HG03460 (cell line): ENCODE measurements at regions not wholly inside any gene's neighbourhood (a gene's known extent, or its start where the extent isn't known, plus 50 kb on each side); places are given as distances from the start of the nearest gene placed in this dataset.

Experiments
- ATAC-seq: cut with Tn5 transposase; IDR thresholded peaks from one replicate; pipeline ENCODE4 v1.9.1; 2021; ENCODE audit not compliant: unreplicated experiment

DNA sequence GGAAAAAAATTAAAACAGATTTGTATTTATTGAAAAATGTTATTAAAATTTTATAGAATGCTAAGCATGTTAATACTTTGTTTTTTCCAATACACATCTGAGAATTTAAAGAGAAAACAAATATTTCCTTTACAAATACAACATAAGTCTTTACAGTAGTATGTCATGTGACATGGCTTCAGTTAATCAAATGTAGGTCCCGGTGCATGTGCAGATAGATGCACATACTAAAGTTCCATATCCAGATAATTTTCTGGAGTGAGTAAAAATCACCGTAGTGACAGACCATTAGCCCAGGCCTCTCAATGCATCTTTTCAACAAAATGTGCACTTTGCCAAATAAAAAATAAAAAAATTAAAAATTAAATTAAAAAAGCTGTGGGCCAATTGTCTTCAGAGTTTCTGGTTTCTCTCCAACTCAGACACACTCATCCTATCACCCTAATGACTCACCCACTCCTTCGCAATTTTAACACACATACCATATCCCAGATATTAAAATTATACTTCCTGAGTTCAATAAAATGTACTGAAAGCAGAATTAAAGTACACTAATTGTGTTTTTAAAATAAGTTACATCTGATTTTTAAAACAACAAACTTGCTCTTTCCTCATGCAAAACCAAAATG, 508.1 kb downstream of the NR2F1-AS1 start:
- no peak for ATAC-seq

DNA sequence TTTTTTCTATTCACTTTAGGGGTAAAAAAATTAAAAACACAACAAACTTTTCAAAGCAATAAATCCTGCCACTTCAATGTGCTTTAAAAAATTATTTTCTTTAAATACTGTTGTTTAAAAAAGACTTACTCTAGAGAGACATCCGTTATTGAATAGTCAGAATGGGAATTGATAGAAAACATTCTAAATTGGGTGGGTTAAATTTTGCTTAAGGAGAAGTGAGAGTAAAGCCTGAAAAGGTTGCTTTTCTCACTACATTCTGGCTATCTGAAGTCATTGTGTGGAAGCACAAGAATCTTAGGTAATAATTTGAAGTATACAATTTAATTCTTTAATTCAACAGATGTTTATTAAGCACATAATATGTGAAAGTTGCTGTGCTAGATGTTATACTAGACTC, 509.3 kb downstream of the NR2F1-AS1 start:
- ATAC-seq: no peak

DNA sequence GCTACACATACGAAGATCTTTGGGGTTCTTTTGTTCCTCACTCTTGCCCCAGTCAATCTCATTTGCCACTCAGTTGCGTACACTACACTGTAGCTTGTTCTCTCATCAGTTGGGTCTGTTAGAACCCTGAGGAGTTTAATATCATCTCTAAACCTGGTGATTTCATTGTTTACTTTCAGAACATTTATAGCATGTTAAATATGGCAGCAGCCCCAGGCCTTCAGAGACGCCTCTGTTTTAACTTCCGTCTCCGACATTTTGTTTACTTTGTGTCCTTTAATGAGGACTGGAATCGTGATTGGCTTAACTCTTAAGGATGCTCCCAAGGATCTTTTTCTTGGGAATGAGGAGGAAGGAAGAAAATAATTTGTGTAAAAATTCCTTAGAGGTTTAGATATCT, 510.1 kb downstream of the NR2F1-AS1 start:
- ATAC-seq: no peak

DNA sequence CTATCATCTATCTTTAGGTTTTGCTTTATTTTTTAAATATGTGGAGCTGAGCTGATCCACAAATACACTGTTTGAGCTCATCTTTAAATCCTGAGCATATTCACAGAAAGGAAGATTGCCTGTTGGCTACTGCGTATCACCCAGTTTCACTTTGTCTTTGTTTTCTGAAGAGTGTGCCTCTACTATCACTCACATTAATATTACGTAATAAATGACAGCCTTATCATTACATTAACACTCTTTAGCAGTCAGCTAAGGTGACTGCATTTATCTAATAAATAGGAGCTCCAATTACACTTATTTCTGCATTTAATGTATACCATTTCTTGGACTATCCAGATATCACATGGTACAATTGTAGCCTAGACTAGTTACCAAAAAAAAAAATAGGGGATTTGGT, 511.7 kb downstream of the NR2F1-AS1 start:
- no peak for ATAC-seq

DNA sequence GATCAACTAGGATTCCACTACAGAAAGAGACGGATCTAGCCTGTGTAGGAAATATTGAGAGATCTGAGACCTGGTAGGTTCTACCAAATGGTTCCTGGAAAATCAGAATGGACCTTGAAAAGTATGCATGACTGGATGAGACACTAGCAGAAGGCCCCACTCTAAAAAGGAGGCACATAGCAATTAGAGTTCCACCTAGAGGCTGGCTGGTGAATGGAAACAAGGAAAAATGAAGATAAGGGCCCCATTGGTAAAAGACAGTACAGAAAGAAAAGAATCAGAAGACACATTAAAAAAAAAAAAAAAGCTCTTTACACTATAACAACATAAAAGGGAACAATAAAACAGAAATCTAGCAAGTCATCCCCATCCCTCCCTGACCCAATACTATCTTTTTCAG, 518.5 kb downstream of the NR2F1-AS1 start:
- ATAC-seq: no peak

DNA sequence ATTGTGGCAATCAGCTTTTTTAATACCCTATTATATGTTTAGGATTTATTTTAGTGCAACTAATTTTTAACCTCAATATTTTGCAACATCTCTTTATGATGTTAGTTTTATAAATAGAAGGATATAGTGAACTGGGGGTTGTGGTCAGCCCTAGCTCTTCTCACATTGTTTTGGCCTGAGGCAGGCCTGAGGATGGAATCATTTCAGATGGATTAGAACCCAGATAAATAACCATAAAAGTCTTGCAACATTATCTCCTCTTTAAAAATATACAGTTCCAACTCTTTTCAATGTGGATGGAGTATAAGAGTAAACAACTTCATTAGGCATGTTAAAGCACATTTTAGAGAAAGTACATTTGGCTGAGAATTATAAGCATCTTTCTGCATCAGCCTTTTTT, 522.7 kb downstream of the NR2F1-AS1 start:
- no peak for ATAC-seq

DNA sequence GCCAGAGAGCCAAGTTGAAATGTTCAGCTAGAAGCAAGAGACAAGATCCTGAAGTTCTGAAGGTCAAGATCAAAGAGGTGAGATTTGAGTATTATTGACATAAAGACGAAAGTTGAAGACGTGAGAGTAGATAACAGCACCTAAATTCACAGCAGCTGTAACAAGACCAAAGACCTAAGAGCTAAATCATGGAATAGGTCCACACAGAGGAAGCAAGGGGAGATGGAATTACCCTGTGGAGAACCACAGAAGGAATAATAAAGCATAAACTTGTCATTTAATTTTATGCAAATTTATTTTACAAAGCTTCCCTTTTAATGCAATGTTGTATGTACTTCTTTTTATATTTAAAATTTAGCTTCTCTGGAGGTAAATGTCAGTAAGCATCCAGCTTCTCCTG, 523.7 kb downstream of the NR2F1-AS1 start:
- no peak for ATAC-seq

DNA sequence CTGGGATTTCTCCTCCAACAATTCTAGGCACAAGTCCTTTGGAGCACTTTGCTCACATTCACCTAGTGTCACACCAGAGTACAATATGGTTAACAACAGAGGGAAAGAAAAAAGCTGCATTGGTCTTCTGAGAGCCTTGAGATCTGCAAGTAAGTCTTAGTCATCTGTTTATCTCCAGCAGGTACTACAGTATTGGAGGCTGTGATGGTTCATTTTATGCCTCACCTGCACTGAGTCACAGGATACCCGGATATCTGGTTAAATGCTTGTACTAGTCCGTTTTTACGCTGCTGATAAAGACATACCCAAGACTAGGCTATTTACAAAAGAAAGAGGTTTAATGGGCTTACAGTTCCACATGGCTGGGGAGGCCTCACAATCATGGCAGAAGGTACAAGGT, 525.0 kb downstream of the NR2F1-AS1 start:
- no peak for ATAC-seq

DNA sequence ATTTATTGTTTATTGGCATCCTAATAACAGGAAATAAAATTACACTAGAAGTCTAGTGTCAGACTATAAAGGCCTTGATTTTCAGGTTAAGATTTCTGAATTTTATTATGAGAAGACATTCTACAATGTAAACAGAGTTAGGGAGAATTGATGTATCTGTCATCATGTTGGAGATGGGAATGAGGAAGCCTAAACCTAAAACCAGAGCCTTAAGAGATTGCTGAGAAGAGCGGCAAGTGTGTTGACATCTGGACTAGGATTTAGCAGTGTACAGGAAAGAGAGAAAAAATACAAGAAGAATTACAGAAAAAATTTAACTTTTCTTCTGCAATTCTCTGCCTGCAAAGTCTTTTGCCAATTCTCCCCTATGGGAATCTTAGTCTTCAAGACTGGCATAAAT, 525.5 kb downstream of the NR2F1-AS1 start:
- no peak for ATAC-seq

DNA sequence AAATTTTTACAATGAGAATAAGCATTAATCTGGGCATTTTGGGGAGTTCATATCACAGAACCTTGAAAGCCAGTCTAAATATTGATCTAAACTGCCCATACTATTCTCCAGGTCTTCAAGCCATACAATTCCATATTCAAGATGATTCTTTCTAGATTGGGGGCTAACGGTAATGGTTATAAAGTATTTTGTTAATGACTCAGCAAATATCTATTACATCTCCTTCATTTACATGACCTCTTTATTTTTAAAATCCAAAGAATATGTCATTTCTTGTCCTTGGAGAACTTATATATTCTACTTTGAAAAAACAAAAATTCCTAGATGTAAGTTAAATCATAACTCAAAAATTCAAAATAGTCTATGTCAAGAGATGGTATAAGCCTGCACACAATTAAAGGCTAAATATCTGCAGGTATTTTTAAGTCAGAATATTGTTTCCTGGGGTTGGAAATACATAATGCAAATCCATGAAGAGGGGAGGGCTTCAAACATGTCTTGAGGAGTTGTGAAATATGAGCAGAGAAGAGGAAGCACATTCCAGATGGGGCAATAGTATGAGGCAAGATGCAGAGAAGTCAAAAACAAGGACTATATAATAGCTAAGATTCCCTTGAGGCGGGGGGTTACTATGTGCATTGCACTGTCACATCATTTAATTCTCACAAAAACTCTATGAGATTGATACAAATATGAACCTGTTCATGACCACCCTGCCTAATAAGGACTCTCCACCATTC, 526.4 kb downstream of the NR2F1-AS1 start:
- no peak for ATAC-seq

DNA sequence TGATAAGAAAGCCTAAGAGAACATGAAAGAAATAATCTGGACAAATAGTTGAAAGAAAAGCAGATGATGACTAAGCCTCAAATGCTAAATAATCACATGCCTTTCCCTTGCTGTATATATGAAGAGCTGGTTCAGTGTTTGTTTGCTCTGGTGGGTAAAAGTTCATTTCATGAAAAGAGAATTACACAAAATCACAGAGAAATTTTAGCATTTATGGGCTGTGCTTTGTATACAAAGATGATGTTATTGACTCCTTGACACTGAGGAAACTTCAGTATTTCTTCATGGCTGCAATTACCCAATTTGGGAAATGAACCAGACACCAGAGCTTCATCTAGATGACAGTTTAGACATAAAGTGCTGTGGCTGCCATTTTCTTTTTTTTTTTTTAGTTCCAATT, 527.2 kb downstream of the NR2F1-AS1 start:
- ATAC-seq: no peak

DNA sequence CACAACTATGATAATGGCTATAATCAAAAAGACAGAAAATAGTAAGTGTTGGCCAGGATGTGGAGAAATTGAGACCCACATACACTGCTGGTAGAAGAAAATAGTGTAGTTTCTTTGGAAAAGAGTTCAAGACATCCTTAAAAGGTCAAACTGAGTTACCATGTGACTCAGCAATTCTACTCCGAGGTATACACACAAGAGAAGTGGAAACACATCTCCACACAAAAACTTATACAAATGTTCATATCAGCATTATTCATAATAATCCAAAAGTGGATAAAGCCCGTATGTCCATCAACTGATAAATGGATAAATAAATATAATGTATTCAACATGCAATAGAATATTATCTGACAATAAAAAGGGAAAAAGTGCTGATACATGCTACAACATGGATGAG, 532.2 kb downstream of the NR2F1-AS1 start:
- no peak for ATAC-seq

DNA sequence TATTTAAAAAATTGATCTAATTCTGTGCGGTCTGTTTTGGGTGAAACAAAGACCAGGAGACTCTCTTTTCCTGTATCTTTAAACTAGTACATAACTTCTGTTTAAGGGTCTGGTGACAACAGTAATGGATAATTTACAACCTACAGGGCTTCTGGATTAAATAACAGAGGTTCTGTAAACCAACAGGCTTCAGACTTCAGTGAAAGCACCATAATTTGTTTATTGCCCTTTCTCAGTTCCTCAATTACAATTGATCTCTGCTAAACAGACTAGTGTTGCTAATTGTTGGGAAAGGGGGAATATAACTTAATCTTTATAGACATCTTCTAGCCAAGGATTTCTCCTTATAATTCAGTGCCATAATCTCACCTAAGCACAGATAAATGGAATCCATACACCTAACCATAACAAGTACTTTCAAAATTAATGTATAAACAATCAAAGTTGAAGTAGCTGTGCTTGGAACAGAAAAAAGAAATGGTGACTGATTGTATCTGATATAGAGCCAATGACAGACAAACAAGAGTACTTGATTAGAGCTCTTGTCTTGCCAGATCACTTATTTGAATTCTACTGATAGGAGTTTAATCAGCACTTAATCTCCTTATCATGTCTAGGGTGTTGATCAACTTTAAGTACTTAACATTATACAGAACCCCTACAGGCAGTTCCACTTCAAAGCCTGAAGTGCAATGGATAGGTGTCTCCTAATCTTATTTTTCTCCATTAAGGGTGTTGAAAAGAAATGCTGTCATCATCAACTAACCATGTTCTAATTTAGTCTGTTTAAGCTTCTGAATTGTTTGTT, 536.0 kb downstream of the NR2F1-AS1 start:
- ATAC-seq: no peak

DNA sequence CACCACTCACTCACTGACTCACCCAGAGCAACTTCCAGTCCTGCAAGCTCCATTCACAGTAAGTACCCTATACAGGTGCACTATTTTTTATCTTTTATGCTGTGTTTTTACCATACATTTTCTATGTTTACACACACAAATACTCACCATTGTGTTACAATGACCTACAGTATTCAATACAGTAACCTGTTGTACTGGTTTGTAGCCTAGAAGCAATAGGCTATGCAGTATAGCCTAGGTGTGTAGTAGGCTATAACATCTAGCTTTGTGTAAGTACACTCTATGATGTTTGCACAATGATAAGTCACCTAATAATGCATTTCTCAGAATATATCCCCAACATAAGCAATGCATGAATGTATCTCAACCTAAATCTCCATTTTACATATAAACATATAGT, 541.1 kb downstream of the NR2F1-AS1 start:
- ATAC-seq: no peak

DNA sequence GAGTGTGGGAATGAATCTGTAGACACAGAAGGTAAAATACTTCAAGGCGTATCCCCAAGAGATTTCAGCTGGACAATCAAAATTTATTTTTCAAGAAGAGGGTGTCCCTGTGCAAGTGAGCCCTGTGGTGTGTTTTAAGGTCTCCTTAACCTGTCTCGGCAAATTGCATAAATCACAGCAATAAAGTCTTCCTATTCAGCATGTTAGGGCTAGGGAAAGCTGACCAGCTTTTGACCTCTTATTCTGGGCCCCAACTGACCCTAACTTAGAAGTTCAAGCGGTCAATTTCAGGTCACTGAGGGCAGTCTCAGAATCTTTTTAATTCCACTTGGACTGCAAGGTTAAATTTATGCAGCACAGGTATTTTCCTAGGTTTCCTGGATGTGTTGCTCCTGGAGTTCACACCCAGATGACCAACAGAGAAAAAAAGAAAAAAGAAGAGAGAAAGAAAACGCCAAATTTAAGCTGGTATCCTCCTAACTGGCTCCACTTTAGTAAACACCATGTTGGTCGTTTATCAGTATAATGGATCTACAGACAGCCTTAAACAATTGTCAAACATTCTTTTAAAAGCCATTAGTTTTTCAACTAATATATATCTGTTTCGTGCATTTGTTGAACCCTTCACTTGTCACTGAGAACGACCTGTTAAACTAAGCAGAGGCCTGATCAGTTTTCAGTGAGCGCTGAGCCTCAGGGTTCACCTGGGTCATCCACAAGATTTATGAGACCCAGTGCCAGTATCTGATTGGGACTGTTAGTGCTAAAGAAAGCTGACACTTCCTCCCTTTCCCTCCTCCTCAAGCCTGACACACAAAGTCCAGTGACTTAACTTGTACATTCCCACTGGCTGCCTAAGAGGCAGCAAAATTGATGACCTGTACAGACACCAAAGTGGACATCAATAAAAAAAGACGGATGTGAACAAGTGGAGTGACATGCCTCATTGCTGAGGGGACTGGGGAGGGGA, 546.1 kb downstream of the NR2F1-AS1 start:
- ATAC-seq: no peak

DNA sequence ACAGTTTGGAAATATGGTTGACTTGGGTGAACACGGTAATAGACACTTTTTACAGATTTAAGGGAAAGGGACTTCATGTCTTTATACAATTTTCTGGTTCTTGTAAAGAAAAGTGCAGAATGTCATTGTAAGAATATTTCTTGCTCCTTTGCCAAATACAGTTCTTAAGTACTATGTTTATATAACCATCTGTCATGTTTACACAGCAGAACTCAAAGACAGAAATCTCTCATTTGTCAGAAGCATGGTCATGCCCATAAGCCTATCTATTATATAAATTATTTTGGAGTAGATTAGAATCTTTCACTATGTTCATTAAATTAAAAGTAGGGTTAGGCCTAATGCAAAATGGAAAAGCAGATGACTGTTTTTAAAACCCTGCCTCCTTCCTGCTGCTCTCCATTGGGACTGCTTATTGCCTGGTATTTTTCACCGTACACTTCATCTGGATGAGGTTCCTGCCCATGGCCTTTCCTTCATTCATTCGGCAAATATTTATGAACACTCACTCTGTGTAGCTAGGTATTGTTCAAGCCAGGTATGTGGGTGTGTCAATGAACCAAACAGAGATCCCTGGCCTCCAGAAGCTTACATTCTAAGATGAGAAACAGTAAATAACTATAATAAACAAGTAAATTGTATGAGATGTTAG, 558.1 kb downstream of the NR2F1-AS1 start:
- no peak for ATAC-seq

DNA sequence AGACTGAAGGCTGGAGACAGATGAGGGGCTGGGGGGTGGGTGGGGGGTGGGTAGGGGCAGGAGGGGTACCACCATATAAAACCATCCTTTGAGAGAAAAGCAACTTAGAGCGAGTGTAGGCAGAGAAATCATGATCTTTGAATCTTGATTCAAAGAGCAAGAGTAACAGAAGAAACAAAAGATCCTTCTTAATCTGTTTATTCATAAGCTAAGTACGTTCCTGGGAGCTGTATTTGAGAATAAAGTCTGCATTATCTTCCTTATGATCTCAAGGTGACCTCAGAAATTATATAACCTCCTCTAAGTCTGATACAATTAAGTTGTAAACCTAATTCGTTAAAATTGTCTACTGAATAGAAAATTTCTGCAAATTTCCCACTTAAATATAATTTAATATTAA, 558.8 kb downstream of the NR2F1-AS1 start:
- ATAC-seq: no peak

DNA sequence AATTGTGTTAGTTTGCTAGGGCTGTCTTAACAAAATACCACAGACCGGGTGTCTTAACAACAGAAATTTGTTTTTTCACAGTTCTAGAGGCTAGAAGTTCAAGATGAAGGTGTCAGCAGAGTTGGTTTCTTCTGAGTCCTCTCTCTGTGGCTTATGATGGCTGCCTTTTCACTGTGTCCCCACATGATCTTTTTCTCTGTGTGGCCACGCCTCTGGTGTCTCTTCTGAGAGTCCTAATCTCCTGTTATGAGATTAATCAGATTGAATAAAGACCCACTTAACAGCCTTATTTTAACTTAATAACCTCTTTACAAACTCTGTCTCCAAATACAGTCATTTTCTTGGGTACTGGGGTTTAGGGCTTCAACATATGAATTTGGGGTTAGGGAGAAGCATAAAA, 561.1 kb downstream of the NR2F1-AS1 start:
- no peak for ATAC-seq

DNA sequence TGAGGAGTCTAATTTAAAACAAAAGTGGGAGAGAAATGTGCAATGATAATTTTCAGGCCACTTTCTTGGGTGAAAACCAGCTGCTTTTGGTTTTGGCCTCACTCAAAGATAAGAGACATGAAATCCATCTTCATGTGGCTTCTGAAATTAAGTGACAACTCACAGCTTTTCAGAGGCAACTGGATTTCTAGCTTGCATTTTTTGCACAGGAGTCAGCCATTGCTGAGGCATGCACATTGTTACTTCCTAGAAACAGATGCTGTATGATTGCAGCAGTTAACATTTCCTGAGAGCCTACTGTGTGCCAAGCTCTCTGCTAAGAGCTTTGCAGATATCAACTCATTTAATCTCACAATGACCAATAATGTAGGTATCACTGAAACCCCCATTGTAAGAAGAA, 562.6 kb downstream of the NR2F1-AS1 start:
- no peak for ATAC-seq

DNA sequence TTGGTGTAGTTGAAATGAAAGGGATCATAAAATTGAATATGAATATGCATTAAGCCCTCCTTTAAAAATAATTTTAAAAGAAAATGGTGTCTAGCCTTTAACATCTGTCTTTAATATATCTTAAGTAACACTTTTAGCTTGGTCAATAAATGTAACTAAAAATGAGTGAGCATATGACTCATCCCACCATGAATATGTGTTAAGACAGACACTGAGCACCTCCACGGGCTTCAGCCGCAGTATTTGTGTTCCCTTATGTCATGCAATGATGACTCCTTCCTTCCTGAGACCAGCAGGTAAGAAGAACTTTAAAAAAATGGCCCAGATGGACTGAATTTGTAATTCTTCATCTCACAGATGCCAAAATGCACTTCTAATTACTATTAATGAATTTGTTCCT, 563.2 kb downstream of the NR2F1-AS1 start:
- ATAC-seq: no peak
